NT2/D1 (cell line): ENCODE measurements at regions not wholly inside any gene's neighbourhood (a gene's known extent, or its start where the extent isn't known, plus 50 kb on each side); places are given as distances from the start of the nearest gene placed in this dataset.

Source experiments
- SUZ12 ChIP-seq: IDR thresholded peaks from 2 replicates; pipeline ENCODE4 v1.6.1; 2011; ENCODE audit not compliant: insufficient read length, insufficient read depth; ENCODE audit errors: extremely low read depth
- YY1 ChIP-seq: IDR thresholded peaks from 2 replicates; pipeline ENCODE4 v1.6.1; 2011; ENCODE audit not compliant: insufficient read length, insufficient read depth

GRCh38 chr5:74288038-74288437, 352.5 kb downstream of the ENC1 start:
- TF ChIP-seq SUZ12, result no peak
- TF ChIP-seq YY1, result no peak
